Stimulated activated CD8-positive, alpha-beta memory T cell treated with anti-CD3 and anti-CD28 coated beads, Interleukin-7, amount 100 ng/mL, for 48 hours (primary cell): ENCODE measurements at regions not wholly inside any gene's neighbourhood (a gene's known extent, or its start where the extent isn't known, plus 50 kb on each side); places are given as distances from the start of the nearest gene placed in this dataset.

Experiments
- DNase-seq, 2 donors: peaks; one replicate each; pipeline ENCODE4 v3.0.0-alpha.2; 2020; ENCODE audit warnings: low read depth in 1 of 2; ENCODE audit errors: extremely low read depth in 1 of 2

- DNase-seq, result no peak
These were observed 55.7 kb upstream of the SLC44A1 start for GRCh38 chr9:105188746-105189145.

GRCh38 chr9:105191508-105192121 is 52.8 kb upstream of the SLC44A1 start:
- no peak for DNase-seq

- no peak for DNase-seq
These were observed 50.9 kb upstream of the SLC44A1 start for GRCh38 chr9:105193560-105193959.

- no peak for DNase-seq
These were observed 50.2 kb upstream of the SLC44A1 start for GRCh38 chr9:105194234-105194633.
